Mucosa of rectum (tissue), 2 donors: ENCODE measurements at regions not wholly inside any gene's neighbourhood (a gene's known extent, or its start where the extent isn't known, plus 50 kb on each side); places are given as distances from the start of the nearest gene placed in this dataset.

Source experiments
- H3K27ac ChIP-seq, 2 donors: one replicate each; pipeline ENCODE4 v1.7.0; 2013; ENCODE audit warnings: inconsistent platforms in 2 of 2, low read depth in 2 of 2, low read length in 2 of 2
- H3K27me3 ChIP-seq, 2 donors: one replicate each; pipeline ENCODE4 v1.7.0; 2013; ENCODE audit warnings: low read length in 2 of 2; ENCODE audit not compliant: control insufficient read depth in 2 of 2, insufficient read depth in 2 of 2
- H3K36me3 ChIP-seq, 2 donors: one replicate each; pipeline ENCODE4 v1.7.0; 2013; ENCODE audit warnings: low read length in 2 of 2; ENCODE audit not compliant: control insufficient read depth in 2 of 2, insufficient read depth in 2 of 2
- H3K4me1 ChIP-seq, 2 donors: one replicate each; pipeline ENCODE4 v1.7.0; 2013; ENCODE audit warnings: low read length in 2 of 2, mild to moderate bottlenecking in 1 of 2; ENCODE audit not compliant: control insufficient read depth in 2 of 2, insufficient read depth in 2 of 2
- H3K4me3 ChIP-seq, 2 donors: one replicate each; pipeline ENCODE4 v1.7.0; 2013; ENCODE audit warnings: low read length in 2 of 2
- H3K9ac ChIP-seq, 2 donors: one replicate each; pipeline ENCODE4 v1.7.0; 2013; ENCODE audit warnings: low read length in 2 of 2, low read depth in 1 of 2, mild to moderate bottlenecking in 1 of 2
- H3K9me3 ChIP-seq, 2 donors: one replicate each; pipeline ENCODE4 v1.7.0; 2013; ENCODE audit warnings: low read length in 2 of 2; ENCODE audit not compliant: control insufficient read depth in 2 of 2
- donor health status: healthy.
- donor health status: Normal muscosa, but diverticular disease.

GRCh38 chr20:48207505-48207904, 422.2 kb upstream of the SULF2 start:
- Histone ChIP-seq H3K27ac (no peak overlapping the region), H3K4me3 (no peak overlapping the region), H3K9ac (no peak overlapping the region), H3K9me3 (no peaks in the 10 kb centered on the region), H3K27me3 (no peaks in the 10 kb centered on the region), H3K36me3 (no peaks in the 10 kb centered on the region), H3K4me1 (peaks cover 3 to 5% of the 10 kb centered on the region in 2 donors)

DNA sequence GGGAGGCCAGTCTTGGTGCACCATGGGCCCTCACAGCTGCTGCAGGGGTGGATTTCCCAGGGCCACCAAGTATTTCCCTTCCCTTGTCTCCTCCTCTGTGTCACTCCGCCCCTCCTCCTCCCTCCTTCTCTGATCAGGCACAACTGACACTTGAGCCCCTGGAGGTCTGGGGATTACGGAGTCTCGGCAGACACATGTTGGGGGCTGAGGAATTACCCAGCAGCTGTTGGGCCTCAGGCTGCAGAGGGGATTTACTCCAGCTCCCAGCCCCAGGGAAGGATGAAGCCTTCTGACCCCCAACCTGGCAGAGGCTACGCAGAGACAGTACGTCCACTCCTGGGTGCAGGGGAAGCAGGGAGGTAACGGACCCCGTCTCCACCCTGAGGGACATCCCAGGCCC, 420.5 kb upstream of the SULF2 start:
- no peak overlapping the region for H3K4me3 ChIP-seq
- no peak overlapping the region for H3K27ac ChIP-seq
- H3K36me3 ChIP-seq: no peaks in the 10 kb centered on the region
- peaks cover 3 to 5% of the 10 kb centered on the region in 2 donors for H3K4me1 ChIP-seq
- no peak overlapping the region for H3K9ac ChIP-seq
- no peaks in the 10 kb centered on the region for H3K9me3 ChIP-seq
- no peaks in the 10 kb centered on the region for H3K27me3 ChIP-seq

- no peak overlapping the region for H3K9ac ChIP-seq
- H3K27ac ChIP-seq: no peak overlapping the region
- H3K4me3 ChIP-seq: no peak overlapping the region
- H3K9me3 ChIP-seq: no peaks in the 10 kb centered on the region
- no peaks in the 10 kb centered on the region for H3K36me3 ChIP-seq
- H3K27me3 ChIP-seq: no peaks in the 10 kb centered on the region
- H3K4me1 ChIP-seq: peaks cover 3 to 5% of the 10 kb centered on the region in 2 donors
Measured at GRCh38 chr20:48205281-48205782, 420.1 kb upstream of the SULF2 start.

DNA sequence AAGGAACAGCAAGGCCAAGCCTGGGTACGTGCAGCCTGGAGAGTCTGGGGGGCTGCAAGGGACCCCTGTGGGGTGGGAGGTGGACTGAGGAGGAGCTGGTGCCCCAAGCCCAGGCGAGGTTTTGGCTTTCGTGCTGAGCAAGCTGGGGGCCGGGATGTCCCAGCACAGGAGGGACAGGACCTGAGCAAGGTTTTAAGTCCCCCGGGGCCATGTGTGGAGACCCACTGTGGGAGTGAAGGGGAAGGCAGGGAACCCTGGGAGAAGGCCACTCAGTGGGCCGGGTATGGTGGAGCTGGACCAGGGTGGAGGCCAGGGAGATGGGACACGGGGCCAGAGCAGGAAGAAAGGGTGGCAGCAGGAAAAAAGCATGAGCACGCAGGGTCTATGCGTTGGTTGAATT, 419.2 kb upstream of the SULF2 start:
- Histone ChIP-seq H3K9me3 (no peaks in the 10 kb centered on the region), H3K9ac (no peak overlapping the region), H3K27ac (no peak overlapping the region), H3K27me3 (no peaks in the 10 kb centered on the region), H3K4me1 (peaks cover 3 to 5% of the 10 kb centered on the region in 2 donors), H3K4me3 (no peak overlapping the region), H3K36me3 (no peaks in the 10 kb centered on the region)

GRCh38 chr20:48203252-48203651, 418.0 kb upstream of the SULF2 start:
- Histone ChIP-seq H3K9me3 (no peaks in the 10 kb centered on the region), H3K27me3 (no peaks in the 10 kb centered on the region), H3K36me3 (no peaks in the 10 kb centered on the region), H3K27ac (no peak overlapping the region), H3K4me3 (no peak overlapping the region), H3K4me1 (no peaks in the 10 kb centered on the region), H3K9ac (no peak overlapping the region)

DNA sequence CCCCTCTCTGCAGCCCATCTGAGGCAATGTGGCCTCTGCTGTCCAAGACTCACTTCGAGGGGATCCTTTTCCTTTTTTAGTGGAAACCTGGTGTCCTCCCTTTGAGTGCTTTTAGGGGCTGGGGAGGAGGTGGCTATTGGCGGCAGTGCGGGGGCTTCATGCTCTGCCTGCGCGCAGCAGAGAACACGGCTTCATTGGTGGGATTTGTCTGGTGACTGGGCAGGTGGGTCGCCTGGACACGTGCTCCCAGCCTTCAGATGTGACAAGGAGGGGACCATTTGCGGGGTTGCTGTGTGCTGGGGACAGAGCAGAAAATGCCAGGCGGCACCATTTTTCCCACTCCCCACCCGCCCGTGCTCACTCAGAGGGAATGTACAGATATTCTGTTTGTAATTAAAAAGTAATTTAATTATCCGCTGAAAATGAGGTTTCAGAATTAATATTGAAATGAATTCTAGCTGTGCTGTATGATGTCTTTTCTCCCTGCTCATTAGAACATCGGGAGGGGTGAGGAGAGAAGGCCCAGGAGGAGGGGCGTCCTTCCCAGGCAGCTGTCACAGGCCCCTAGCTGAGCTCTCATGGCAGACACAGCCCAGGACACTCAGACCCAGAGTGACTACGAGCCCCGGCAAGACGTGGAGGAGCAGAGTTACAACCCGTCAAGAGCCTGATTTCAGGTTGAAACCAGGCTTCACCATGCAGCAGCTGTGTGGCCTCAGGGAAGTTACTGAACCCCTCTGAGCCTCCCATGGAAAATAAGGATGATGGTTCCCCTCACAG, 417.2 kb upstream of the SULF2 start:
- no peak overlapping the region for H3K4me3 ChIP-seq
- no peak overlapping the region for H3K9ac ChIP-seq
- no peaks in the 10 kb centered on the region for H3K36me3 ChIP-seq
- no peak overlapping the region for H3K27ac ChIP-seq
- no peaks in the 10 kb centered on the region for H3K4me1 ChIP-seq
- H3K9me3 ChIP-seq: no peaks in the 10 kb centered on the region
- H3K27me3 ChIP-seq: no peaks in the 10 kb centered on the region

DNA sequence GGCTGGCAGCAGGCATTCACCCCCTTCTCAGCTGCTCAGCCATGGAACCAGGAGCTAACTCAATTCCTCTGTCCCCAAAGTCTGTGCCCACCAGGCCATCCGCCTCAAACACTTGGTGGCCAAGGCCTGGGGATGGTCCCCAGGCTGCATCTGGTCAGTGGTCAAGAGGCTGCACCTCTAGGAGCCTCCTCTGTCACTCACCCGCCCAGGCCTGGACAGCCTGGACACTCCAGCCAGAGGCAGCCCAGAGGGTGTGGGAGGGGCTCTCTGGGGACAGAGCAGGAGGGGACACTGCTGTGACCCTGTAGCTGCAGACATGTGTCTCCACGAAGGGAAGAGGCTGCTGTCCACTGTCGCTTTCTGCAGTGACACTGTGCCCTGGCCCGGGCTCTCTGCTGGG, 416.6 kb upstream of the SULF2 start:
- H3K4me1 ChIP-seq: no peaks in the 10 kb centered on the region
- no peak overlapping the region for H3K9ac ChIP-seq
- H3K27ac ChIP-seq: no peak overlapping the region
- H3K27me3 ChIP-seq: no peaks in the 10 kb centered on the region
- H3K4me3 ChIP-seq: no peak overlapping the region
- H3K36me3 ChIP-seq: no peaks in the 10 kb centered on the region
- H3K9me3 ChIP-seq: no peaks in the 10 kb centered on the region

DNA sequence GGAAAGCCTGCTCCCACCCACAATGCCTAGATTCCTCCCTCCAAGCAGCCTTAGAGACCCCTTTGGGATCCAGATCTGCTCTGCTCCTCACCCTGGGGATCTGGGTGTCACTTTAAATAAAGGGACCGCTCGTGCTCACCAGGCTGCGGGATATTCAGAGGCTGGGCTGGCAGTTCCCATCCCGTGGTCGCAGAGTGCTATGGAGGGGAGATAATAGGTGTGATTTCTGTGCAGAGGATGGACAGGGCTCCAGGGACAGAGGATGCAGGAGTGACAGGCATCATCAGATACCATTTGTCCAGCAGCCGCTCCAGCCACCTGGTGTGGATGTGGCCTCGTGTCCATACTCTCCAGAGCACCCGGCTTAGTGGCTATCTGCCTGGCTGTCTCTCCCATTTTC, 415.9 kb upstream of the SULF2 start:
- no peaks in the 10 kb centered on the region for H3K4me1 ChIP-seq
- no peak overlapping the region for H3K27ac ChIP-seq
- H3K9me3 ChIP-seq: no peaks in the 10 kb centered on the region
- no peaks in the 10 kb centered on the region for H3K27me3 ChIP-seq
- no peak overlapping the region for H3K9ac ChIP-seq
- H3K36me3 ChIP-seq: no peaks in the 10 kb centered on the region
- no peak overlapping the region for H3K4me3 ChIP-seq

DNA sequence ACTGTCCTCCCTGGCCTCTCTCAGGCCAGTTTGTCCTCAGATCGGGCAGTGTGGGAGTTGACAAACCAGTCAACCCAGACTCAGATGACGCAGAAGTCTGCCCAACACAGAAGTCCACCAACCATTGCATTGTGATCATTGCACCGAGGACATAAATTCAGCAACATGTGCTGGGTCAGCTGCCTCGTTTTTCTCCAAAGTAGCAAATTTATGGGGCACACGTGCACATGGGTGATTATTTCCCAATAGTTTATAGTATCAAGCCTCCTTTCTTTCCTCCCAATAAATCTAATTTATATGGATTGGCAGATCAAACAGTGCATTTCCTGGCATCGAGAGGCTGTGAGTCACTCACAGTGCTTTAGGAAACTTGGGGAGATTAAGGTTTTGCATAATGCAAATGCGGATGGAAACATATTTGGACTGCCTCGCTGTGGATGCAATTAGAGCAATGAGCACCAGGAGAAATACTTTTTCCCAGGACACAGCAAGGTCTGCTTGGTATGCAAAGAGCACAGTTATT, 413.7 kb upstream of the SULF2 start:
- Histone ChIP-seq H3K27ac (no peak overlapping the region), H3K9me3 (no peaks in the 10 kb centered on the region), H3K36me3 (no peaks in the 10 kb centered on the region), H3K4me3 (no peak overlapping the region), H3K27me3 (no peaks in the 10 kb centered on the region), H3K9ac (no peak overlapping the region), H3K4me1 (no peaks in the 10 kb centered on the region)

DNA sequence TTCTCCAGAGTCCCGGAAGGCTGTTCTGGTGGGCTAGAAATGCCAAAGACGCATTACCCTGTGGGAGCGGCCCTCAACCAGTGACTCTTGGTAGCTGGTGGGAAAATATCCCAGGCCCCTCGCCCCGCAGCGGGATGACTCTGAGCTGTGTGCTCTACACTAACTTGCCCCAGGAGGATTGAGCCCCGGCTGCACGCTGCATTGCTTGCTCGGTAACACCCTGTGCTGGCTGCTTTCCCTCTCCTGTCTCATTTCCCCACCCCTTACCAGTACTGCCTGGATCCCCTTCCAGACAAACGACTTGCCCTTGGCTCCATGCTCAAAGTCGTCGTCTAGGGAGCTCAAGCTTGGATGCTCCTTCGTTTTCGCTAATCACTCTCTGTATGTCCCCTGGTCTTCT, 411.8 kb upstream of the SULF2 start:
- Histone ChIP-seq H3K4me1 (peaks cover 0 to 4% of the 10 kb centered on the region in 2 donors), H3K27me3 (no peaks in the 10 kb centered on the region), H3K4me3 (no peak overlapping the region), H3K9ac (no peak overlapping the region), H3K36me3 (no peaks in the 10 kb centered on the region), H3K9me3 (no peaks in the 10 kb centered on the region), H3K27ac (no peak overlapping the region)
